MM.1S (cell line): ENCODE measurements at regions not wholly inside any gene's neighbourhood (a gene's known extent, or its start where the extent isn't known, plus 50 kb on each side); places are given as distances from the start of the nearest gene placed in this dataset.

ENCODE experiments used
- DNase-seq: peaks from one replicate; pipeline ENCODE4 v3.0.0-alpha.2; 2015
- H2AFZ ChIP-seq: fragments of 300-600 bp; sonication (generic); 2 replicates; pipeline ENCODE4 v1.6.0; 2016; ENCODE audit warnings: antibody characterized with exemption, low read length
- H3F3A ChIP-seq: fragments of 300-600 bp; sonication (generic); 2 replicates; pipeline ENCODE4 v1.6.1; 2016; ENCODE audit warnings: mild to moderate bottlenecking, antibody characterized with exemption, low read length, moderate library complexity, mixed read lengths; ENCODE audit not compliant: insufficient read depth
- H3K27ac ChIP-seq: fragments of 300-600 bp; sonication (generic); 2 replicates; pipeline ENCODE4 v1.5.1; 2016; ENCODE audit warnings: mild to moderate bottlenecking, low read length
- H3K27me3 ChIP-seq: fragments of 300-600 bp; sonication (generic); replicated peaks from 2 replicates; pipeline ENCODE4 v1.6.0; 2016; ENCODE audit warnings: low read length; ENCODE audit not compliant: insufficient read depth
- H3K36me3 ChIP-seq: fragments of 300-600 bp; sonication (generic); replicated peaks from 2 replicates; pipeline ENCODE4 v1.6.1; 2016; ENCODE audit warnings: mild to moderate bottlenecking, low read length, mixed read lengths; ENCODE audit not compliant: insufficient read depth
- H3K4me1 ChIP-seq: fragments of 300-600 bp; sonication (generic); 2 replicates; pipeline ENCODE4 v1.6.1; 2016; ENCODE audit warnings: low read length, mixed read lengths
- H3K4me2 ChIP-seq: fragments of 300-600 bp; sonication (generic); 2 replicates; pipeline ENCODE4 v1.6.0; 2016; ENCODE audit warnings: low read depth, low read length
- H3K4me3 ChIP-seq: fragments of 300-600 bp; sonication (generic); 2 replicates; pipeline ENCODE4 v1.5.1; 2016; ENCODE audit warnings: low read length, mixed read lengths
- H3K79me2 ChIP-seq: fragments of 300-600 bp; sonication (generic); 2 replicates; pipeline ENCODE4 v1.6.1; 2016; ENCODE audit warnings: mixed run types, low read length, mixed read lengths
- H3K9ac ChIP-seq: fragments of 300-600 bp; sonication (generic); 2 replicates; pipeline ENCODE4 v1.6.1; 2016; ENCODE audit warnings: low read length, mixed read lengths
- H3K9me2 ChIP-seq: fragments of 300-600 bp; sonication (generic); replicated peaks from 2 replicates; pipeline ENCODE4 v1.6.1; 2016; ENCODE audit warnings: mild to moderate bottlenecking, low read length, mixed read lengths; ENCODE audit not compliant: insufficient read depth
- H3K9me3 ChIP-seq: fragments of 300-600 bp; sonication (generic); replicated peaks from 2 replicates; pipeline ENCODE4 v1.6.1; 2016; ENCODE audit warnings: mild to moderate bottlenecking, low read length, mixed read lengths; ENCODE audit not compliant: insufficient read depth
- H4K20me1 ChIP-seq: fragments of 300-600 bp; sonication (generic); 2 replicates; pipeline ENCODE4 v1.6.1; 2016; ENCODE audit warnings: mild to moderate bottlenecking, low read length, moderate library complexity, mixed read lengths; ENCODE audit not compliant: insufficient read depth
- CTCF ChIP-seq: fragments of 300-600 bp; sonication (generic); IDR thresholded peaks from 2 replicates; pipeline ENCODE4 v1.5.1; 2016; ENCODE audit warnings: antibody characterized with exemption, low read length, mixed read lengths
- EZH2 ChIP-seq: fragments of 300-600 bp; sonication (generic); optimal IDR thresholded peaks from 2 replicates; pipeline ENCODE3; 2017; ENCODE audit warnings: low read depth, mild to moderate bottlenecking, antibody characterized with exemption, low read length, mixed read lengths
- EZH2phosphoT487 ChIP-seq: fragments of 300-600 bp; sonication (generic); IDR thresholded peaks from 2 replicates; pipeline ENCODE4 v1.6.1; 2018; ENCODE audit warnings: antibody characterized with exemption, low read length

- Histone ChIP-seq H3K36me3 (no peaks in the 10 kb centered on the region), H3K4me1 (no peaks in the 10 kb centered on the region), H3K27me3 (no peaks in the 10 kb centered on the region), H3K9me3 (no peaks in the 10 kb centered on the region), H2AFZ (no peak overlapping the region), H3K4me2 (no peak overlapping the region), H4K20me1 (no peaks in the 10 kb centered on the region), H3K27ac (no peak overlapping the region), H3K9ac (no peak overlapping the region), H3K9me2 (no peaks in the 10 kb centered on the region), H3F3A (no peaks in the 10 kb centered on the region), H3K4me3 (no peak overlapping the region), H3K79me2 (no peaks in the 10 kb centered on the region)
- no peak for DNase-seq
- no peak for TF ChIP-seq CTCF
- TF ChIP-seq EZH2: no peak
- no peak for TF ChIP-seq EZH2phosphoT487
Measured at GRCh38 chr1:57518496-57518895, 94.6 kb upstream of the DAB1 start.

- Histone ChIP-seq H3K9me2 (no peaks in the 10 kb centered on the region), H3K36me3 (no peaks in the 10 kb centered on the region), H3K4me3 (no peak overlapping the region), H3K4me1 (no peaks in the 10 kb centered on the region), H3K27me3 (no peaks in the 10 kb centered on the region), H2AFZ (no peak overlapping the region), H3K4me2 (no peak overlapping the region), H3K27ac (no peak overlapping the region), H3K9me3 (no peaks in the 10 kb centered on the region), H3K79me2 (no peaks in the 10 kb centered on the region), H3F3A (no peaks in the 10 kb centered on the region), H4K20me1 (no peaks in the 10 kb centered on the region), H3K9ac (no peak overlapping the region)
- TF ChIP-seq CTCF (no peak), EZH2phosphoT487 (no peak), EZH2 (no peak)
- no peak for DNase-seq
Measured at GRCh38 chr1:57517587-57518374, 93.9 kb upstream of the DAB1 start.

- H3K4me3 ChIP-seq: no peak overlapping the region
- H3K36me3 ChIP-seq: no peaks in the 10 kb centered on the region
- H3K27me3 ChIP-seq: no peaks in the 10 kb centered on the region
- no peak for TF ChIP-seq EZH2phosphoT487
- no peak for TF ChIP-seq CTCF
- TF ChIP-seq EZH2: no peak
- H3K4me1 ChIP-seq: no peaks in the 10 kb centered on the region
- H3F3A ChIP-seq: no peaks in the 10 kb centered on the region
- H4K20me1 ChIP-seq: no peaks in the 10 kb centered on the region
- no peak overlapping the region for H3K9ac ChIP-seq
- H3K4me2 ChIP-seq: no peak overlapping the region
- no peaks in the 10 kb centered on the region for H3K79me2 ChIP-seq
- no peak for DNase-seq
- H3K27ac ChIP-seq: no peak overlapping the region
- no peaks in the 10 kb centered on the region for H3K9me2 ChIP-seq
- H2AFZ ChIP-seq: no peak overlapping the region
- no peaks in the 10 kb centered on the region for H3K9me3 ChIP-seq
Measured at GRCh38 chr1:57512386-57512785, 88.5 kb upstream of the DAB1 start.
